PFSK-1 (cell line): ENCODE measurements at regions not wholly inside any gene's neighbourhood (a gene's known extent, or its start where the extent isn't known, plus 50 kb on each side); places are given as distances from the start of the nearest gene placed in this dataset.

ENCODE experiments used
- REST ChIP-seq, 2 experiments: IDR thresholded peaks; 2 replicates each; pipeline versions ENCODE4 v1.6.1 to v1.8.0; 2011 to 2012; ENCODE audit warnings: low read depth in 2 of 2, low read length in 2 of 2, control low read depth in 1 of 2, inconsistent platforms in 1 of 2, mild to moderate bottlenecking in 1 of 2, moderate library complexity in 1 of 2; ENCODE audit not compliant: insufficient read depth in 1 of 2
- SIN3A ChIP-seq: IDR thresholded peaks from 2 replicates; pipeline ENCODE4 v1.6.1; 2012; ENCODE audit warnings: mild to moderate bottlenecking, low read length, moderate library complexity, borderline replicate concordance; ENCODE audit not compliant: insufficient read depth
- TAF1 ChIP-seq: IDR thresholded peaks from 2 replicates; pipeline ENCODE4 v1.6.1; 2012; ENCODE audit warnings: low read length, control low read depth, borderline replicate concordance; ENCODE audit not compliant: insufficient read depth

- TF ChIP-seq TAF1, result no peak
- TF ChIP-seq REST (IDR thresholded peaks at IDR 0.05; ENCODE audit: insufficient read depth in 1 of 2, low read depth in 2 of 2, low read length in 2 of 2), result no peak
- no peak for TF ChIP-seq SIN3A
Observed at GRCh38 chr4:13866881-13867280, 239.4 kb upstream of the BOD1L1 start.
